HL-60 (cell line): ENCODE measurements at regions not wholly inside any gene's neighbourhood (a gene's known extent, or its start where the extent isn't known, plus 50 kb on each side); places are given as distances from the start of the nearest gene placed in this dataset.
A peak's percentile ranks its signal among the peaks of the same experiment; 100 is the strongest.

ENCODE experiments used
- DNase-seq, 2 experiments: peaks; one replicate each; pipeline ENCODE4 v3.0.0-alpha.2; 2010 to 2020; ENCODE audit warnings: low read depth in 1 of 2, low spot score in 1 of 2
- H3K27ac ChIP-seq: fragments of 250-450 bp; sonication (Bioruptor Pico); replicated peaks from 2 replicates; pipeline ENCODE4 v1.5.1; 2020; ENCODE audit warnings: mild to moderate bottlenecking, moderate library complexity
- H3K27me3 ChIP-seq: fragments of 250-450 bp; sonication (Bioruptor Pico); 2 replicates; pipeline ENCODE4 v1.5.1; 2021; ENCODE audit warnings: mild to moderate bottlenecking, moderate library complexity; ENCODE audit not compliant: insufficient read depth, poor library complexity, severe bottlenecking
- H3K4me3 ChIP-seq: replicated peaks from 2 replicates; pipeline ENCODE4 v1.5.1; 2011; ENCODE audit warnings: mild to moderate bottlenecking, control low read depth, low read length; ENCODE audit not compliant: insufficient read depth
- CTCF ChIP-seq: IDR thresholded peaks from one replicate; pipeline ENCODE4 v1.5.1; 2011; ENCODE audit warnings: low read length, control low read depth, inconsistent platforms; ENCODE audit not compliant: insufficient read depth
- GABPA ChIP-seq: IDR thresholded peaks from 2 replicates; pipeline ENCODE4 v1.6.1; 2012; ENCODE audit warnings: low read depth
- POLR2AphosphoS5 ChIP-seq: IDR thresholded peaks from 2 replicates; pipeline ENCODE4 v1.6.1; 2012; ENCODE audit warnings: low read depth
- REST ChIP-seq: IDR thresholded peaks from 2 replicates; pipeline ENCODE4 v1.6.1; 2012; ENCODE audit warnings: low read depth; ENCODE audit not compliant: insufficient replicate concordance
- SPI1 ChIP-seq: IDR thresholded peaks from 2 replicates; pipeline ENCODE4 v1.6.1; 2012; ENCODE audit warnings: low read depth, mild to moderate bottlenecking, borderline replicate concordance

- H3K27ac ChIP-seq: no peak overlapping the region
- DNase-seq: no peak
- TF ChIP-seq CTCF (no peak), POLR2AphosphoS5 (no peak), REST (no peak), SPI1 (no peak), GABPA (no peak)
- no peak overlapping the region for H3K4me3 ChIP-seq
- no peaks in the 10 kb centered on the region for H3K27me3 ChIP-seq
These were observed 102.6 kb upstream of the DLX2 start for GRCh38 chr2:172205292-172205691.

GRCh38 chr2:172207911-172208310, 105.2 kb upstream of the DLX2 start:
- H3K4me3 ChIP-seq: no peak overlapping the region
- no peak for DNase-seq
- H3K27me3 ChIP-seq: no peaks in the 10 kb centered on the region
- no peak for TF ChIP-seq GABPA
- TF ChIP-seq POLR2AphosphoS5: no peak
- TF ChIP-seq SPI1: no peak
- TF ChIP-seq REST: no peak
- no peak for TF ChIP-seq CTCF
- H3K27ac ChIP-seq: no peak overlapping the region

GRCh38 chr2:172208791-172209325, 106.2 kb upstream of the DLX2 start:
- no peak overlapping the region for H3K4me3 ChIP-seq
- no peaks in the 10 kb centered on the region for H3K27me3 ChIP-seq
- no peak overlapping the region for H3K27ac ChIP-seq
- peak; percentile 57 to 72 for DNase-seq
- peak; percentile 54 for TF ChIP-seq REST
- TF ChIP-seq GABPA: no peak
- peak; percentile 86 for TF ChIP-seq SPI1
- TF ChIP-seq CTCF: no peak
